GM21390 (cell line): ENCODE measurements at regions not wholly inside any gene's neighbourhood (a gene's known extent, or its start where the extent isn't known, plus 50 kb on each side); places are given as distances from the start of the nearest gene placed in this dataset.
A peak's percentile ranks its signal among the peaks of the same experiment; 100 is the strongest.

Source experiments
- ATAC-seq: cut with Tn5 transposase; IDR thresholded peaks from one replicate; pipeline ENCODE4 v1.9.1; 2021; ENCODE audit not compliant: unreplicated experiment

DNA sequence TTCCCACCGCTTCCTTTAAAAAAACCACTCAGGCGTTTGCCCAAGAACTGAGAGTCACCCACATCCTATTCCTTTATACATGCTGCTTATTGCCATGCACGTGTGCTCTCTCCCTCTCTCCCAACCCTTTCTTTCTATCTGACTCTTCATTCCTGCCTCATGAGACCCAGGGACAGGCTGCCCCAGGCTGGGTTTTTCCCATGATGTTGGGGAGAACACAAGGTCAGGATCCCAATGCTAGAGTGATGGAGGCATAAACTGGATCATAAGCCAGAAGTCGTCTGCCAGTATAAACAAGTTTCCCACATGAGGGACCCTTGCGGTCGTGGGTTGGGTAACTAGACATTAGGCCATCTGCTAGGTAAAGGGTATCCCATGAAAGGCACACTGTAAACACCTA is 64.9 kb downstream of the CD2 start:
- no peak for ATAC-seq

DNA sequence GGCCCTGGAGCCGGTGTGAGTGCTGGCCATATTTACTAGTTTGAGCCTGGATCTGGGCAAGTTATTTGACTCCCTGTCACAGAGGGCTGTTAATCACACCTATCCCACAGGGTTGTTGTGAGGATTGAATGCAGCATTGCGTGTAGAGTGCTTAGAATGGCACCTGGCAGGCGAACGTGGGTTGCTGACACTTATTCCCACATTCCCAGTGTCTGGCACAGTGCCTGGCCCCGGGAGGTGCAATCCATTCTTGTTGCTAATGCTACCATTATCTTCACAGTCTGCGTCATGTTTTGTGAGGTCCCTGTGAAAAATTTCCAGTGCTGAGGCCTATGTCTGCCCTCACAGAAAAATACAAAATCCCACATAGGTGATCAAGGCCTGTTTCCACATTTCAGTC is 66.1 kb downstream of the CD2 start:
- no peak for ATAC-seq

DNA sequence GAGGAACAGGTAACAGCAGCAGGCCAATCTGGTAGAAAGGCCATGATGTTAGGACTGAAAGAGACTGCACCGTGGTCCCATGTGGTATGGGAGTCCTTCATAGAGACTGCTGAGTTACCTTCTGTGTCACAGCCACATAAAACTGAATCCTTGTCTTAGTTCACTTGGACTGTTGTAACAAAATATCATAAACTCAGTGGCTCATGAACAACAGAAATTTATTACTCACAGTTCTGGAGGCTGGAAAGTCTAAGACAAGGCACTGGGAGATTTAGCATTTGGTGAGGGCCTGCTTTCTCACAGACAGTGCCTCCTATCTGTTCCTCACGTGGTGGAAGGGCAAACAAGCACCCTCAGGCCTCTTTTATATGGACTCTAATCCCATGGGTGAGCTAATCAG is 67.5 kb downstream of the CD2 start:
- no peak for ATAC-seq

DNA sequence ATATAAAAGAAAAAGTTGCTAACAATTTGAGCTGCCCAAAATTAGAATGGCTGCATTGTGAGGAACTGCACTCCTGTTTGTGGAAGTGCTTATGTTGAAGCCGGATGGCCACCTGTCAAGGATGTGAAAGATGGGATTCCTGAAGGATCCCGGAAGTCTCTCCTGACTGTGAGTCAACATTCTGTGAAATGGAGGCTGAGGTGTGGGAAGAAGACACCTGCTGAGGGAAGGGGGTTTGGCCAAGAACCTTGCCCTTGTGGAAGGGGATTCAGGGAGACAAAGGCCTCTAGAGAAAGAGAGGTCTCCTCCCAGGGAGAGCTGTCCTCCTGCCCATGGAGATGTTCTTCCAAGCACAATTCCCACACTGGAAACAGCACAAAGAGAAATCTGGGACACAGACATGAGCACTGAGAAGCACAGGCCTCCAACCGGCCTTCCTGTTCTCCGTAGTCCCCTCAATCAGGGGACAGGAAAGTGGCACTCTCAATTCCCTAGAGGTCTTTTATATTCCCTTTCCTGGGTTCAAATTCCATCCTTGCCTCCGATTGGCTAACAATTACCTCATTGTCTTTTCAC is 70.5 kb downstream of the CD2 start:
- ATAC-seq: no peak

DNA sequence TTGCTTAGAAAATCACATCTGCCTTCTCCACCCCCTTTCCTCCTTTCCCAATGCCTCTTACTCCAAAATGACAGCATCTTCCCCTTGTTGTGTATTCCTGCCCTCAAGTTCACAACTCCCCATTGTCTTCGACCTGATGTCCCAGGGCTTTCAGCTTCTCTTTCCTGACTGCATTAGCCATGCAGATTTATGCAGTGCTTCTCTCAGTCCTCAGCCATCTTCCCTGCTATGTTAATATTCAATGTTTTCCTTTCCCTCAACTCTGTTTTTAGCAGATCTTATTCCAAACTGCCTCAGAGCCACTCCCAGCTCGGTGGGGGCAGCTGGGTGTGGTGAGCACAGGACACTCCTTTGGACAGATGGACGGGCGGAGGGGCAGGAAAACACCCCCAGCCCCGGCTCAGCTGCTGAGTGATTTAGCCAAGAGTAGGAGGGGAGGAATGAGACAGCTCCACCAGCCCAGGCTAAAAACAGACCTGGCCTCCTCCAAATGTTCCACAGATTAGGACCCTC is 71.0 kb downstream of the CD2 start:
- no peak for ATAC-seq

DNA sequence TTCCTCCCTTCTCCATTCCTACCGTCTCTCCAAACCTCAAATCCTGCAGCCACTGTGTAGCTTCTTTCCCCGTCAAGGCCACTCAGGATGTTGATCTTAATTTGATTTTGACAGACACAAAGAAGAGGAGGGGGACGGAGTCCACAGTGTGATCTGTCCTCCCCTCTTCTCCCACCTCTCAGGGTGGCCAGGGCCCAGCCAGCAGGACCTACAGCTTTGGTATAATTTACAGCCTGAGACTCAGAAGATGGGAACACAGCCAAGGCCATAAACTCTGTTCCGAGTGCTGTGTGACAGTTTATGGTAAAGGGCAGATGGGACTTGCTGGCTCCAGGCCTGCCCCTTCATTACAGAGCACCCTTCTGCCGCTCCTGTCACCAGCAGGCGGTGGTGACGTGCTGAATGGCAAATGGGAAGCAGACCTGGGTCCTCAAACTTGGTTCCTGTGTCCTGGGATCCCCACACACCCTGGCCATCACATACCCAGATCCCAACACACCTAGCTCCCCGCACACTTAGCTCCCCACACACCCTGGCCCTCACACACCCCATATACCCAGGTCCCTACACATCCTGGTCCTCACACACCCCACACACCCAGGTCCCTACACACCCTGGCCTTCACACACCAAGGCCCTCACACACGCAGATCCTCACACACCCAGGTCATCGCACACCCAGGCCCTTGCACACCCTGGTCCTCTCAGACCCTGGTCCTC is 71.6 kb downstream of the CD2 start:
- no peak for ATAC-seq

DNA sequence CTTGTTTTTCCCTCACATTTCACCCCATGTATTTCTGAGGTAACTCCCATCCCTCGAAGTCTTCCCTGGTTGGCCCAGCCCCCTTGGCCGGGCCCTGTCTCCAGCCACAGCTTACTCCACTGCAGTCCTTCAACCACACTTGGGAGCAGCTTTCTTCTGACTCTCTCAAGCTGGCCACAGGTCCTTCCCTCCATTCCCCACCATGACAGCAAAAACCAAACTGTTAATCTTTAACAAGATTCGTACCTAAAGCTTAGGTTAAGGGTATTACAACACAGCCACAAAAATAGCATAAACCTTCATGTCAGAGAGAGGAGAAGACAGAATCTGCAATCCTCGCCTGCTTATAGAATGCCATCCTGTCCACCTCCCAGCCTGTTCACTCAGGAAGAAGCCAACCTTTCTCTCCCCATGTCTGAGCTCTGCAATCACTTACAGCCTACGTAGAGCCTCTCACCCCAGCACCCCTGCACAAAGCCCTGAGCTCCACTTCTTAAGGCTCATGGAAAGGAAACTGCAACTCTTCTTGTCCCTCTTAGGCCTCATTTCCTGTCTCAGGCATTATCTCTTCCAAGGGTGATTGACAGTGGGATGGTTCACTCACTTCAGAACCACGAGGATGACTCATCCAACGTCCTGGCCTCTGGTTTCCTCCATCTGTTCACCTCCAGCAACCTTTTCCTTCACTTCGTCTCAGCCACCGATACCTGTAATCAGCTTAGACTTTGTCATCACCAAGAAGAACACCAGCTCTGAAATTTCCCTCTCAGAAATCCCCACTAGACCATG is 72.8 kb downstream of the CD2 start:
- peak; percentile 85 for ATAC-seq

DNA sequence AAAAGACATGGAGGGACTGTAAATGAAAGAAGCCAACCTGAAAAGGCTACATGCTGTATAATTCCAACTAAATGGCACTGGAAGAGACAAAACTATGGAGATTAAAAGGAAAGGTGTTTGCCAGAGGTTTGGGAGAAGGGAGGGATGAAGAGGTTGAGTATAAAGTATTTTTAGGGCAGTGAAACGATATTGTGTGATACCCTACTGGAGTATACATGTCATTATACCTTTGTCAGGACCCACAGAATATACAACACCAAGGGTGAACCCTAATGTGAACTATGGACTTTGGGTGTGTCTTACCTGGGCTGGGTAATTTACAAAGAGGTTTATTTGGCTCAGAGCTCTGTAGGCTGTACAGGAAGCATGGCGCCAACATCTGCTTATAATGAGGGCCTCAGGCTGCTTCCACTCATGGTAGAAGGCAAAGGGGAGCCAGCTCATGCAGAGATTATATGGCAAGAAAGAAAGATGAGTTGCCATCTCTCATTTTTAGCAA is 73.4 kb downstream of the CD2 start:
- no peak for ATAC-seq

DNA sequence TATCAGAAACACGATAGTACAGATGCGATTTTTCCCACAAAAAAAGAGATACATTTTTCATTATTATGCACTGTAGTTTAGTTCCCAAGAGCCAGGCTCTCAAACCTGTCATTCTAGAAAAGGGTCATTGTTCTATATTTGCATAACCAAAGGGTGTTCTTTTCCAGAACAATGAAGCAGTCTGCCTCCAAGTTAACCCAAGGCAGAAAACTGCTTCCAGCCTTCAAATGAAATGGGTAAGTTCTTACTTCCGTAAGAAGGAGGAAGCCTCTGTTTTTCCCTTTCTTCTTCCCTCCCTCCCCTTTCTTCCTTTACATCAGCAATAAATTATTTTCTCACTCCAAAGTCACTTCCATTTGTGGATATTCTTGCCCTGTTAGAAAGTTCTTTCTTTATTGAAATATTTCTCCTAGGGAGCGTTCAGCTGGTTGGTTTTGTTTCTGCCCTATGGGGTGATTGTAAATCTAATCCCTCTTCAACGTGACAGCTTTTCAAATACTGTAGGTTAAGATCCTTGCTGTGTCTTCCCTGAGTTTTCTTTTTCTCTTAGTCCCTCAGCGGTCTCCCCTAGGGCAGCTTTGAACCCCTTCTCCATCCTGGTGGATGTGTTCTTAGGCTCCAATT is 77.3 kb upstream of the PTGFRN start:
- ATAC-seq: no peak

DNA sequence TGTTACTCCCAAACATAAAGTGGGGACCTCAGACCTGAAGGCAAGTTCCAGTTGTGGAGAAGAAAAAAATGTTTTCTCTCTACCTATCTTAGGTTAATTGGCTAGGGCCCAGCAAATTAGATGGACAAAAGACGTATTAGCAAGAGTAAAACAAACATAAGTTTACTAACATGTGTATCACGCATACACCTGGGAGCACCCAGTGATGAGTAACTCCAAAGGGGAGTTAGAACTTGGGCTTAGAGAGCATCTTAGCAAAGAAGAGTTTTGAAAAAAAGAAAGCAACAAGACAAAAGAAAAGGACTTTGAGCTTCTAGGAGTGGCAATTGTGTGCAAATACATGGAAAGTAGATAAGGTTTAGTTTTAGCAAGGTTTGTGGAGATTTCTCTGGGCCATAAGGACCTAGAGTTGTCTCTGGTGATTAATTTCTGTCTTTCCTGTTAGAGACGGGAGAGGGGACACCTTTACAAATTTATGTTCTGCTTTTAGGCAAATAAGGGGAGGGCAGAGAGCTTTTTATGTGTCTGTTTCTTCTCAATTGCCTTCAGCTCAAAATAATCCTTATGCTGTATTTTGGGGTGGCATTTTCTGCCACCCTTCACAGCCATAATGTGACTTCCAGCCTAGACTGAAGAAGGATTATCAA is 76.7 kb upstream of the PTGFRN start:
- ATAC-seq: no peak

DNA sequence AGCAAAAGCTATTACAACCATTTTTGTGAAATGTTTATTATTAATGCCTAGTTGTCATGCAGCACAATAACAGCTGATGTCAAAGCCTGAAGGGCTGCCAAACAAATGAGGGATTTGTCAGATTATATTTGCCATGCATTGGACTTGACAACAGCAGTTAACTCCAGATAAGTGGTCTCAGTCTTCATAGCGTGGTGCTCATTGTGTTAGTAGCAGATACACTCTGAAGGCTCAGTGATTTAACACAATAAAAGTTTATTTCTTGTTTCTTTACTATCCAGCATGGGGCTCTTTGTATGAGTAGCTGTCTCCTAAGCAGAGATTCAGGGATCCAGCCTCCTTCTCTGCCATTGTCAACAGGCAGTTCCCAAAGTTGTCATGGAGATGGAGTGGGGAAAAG is 76.0 kb upstream of the PTGFRN start:
- ATAC-seq: no peak

DNA sequence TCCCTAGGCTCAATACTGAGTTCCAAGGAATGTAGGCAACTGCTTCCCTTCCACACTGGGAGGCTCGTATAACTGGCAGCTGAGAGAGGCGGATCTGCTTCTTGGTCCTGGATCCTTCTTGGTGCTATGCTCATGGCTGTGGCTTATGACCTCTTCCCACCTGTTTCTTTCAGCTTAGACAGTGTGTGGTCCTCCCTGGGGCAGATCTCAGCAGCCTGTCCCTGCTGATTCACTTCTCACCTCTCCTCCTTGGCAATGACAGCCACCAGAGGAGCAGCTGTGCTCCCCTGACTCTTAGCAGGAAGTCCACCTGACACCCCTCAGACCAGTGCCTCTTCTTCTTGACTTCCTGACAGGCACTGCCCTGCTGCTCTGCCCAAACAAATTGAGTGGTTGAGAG is 75.1 kb upstream of the PTGFRN start:
- no peak for ATAC-seq

DNA sequence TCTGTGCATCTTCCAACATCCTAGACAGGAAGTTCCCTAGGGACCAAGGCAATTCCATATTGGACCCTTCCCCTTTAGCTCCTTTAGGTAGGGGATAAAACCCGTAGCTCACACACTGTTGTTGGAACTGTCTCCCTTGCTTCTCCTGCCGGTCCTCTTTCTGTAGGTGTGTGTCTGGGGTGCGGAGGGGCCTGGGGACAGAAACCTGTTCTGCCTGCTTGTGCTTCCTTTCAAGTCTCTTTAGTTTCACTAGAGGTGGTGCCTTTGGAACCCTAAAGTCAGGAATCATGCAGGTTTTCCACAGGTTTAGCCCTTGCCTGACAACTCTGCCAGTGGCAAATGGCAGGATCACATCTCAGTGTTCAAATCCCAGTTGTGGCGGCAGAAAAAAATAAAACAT is 74.6 kb upstream of the PTGFRN start:
- no peak for ATAC-seq

DNA sequence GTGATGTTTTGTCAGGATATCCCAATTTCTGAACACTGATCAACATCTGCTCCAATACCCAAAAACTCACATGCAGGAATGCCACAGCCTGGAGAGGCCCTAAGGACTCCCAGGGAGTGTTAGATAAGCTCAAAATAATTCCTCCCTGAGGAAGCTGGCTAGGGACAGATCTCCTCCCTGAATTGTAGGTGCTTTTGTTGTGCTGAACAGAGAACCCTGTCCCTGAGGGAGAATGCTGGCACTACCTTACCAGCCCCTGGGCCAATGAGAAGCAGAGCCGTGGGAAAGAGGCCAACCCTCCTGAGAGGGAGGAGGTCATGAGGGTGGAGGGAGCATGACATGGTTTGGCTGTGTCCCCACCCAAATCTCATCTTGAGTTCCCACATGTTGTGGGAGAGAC is 73.6 kb upstream of the PTGFRN start:
- no peak for ATAC-seq

DNA sequence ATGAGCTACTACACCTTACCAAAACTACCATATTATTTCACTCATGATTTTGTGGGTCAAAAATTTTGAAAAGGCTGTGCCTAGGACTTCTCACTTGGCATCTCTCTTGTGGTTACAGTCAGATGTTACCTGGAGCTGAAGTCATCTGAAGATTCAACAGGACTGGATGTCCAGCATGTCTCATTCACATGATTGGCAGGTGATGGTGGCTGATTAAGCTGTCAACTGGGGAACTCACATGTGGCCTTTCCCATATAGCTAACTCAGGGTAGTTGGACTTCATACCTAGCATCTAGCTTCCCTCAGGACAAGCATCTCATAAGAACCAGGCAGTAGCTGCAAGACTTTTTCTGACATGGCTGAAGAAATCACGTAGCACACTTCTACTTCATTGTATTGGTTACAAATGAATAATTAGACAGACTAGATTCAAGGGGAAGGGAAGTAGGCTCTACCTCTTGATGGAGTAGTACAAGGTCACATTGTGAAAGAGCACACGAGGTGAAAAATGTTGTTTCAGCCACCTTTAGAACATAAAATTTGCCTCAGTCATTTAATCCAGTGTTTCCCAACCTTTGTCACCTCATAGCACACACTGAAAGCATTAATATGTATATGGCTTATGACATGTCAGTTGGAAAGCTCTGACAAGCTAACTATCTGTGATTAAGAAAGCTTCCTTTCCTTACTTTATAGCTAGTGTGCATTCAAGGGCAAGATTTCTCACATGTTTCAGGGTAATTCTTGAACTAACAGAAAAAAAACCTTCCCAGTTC is 68.0 kb upstream of the PTGFRN start:
- no peak for ATAC-seq

DNA sequence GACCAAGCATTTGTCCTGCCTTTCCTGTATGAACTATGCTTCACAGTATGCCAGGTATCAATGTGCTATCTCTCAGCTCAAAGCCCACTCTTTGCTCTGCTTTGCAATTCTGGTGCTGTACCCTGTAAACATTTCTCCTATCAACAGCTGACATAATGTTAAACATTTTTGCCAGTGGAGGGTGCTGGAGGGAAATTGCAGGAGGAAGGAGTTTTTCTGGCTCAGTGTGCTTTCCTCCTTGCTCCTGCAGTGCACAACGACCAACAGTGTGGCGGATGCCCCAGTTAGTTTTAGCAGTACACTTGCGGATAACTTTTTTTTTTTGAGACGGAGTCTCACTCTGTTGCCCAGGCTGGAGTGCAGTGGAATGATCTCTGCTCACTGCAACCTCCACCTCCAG is 67.1 kb upstream of the PTGFRN start:
- ATAC-seq: no peak

DNA sequence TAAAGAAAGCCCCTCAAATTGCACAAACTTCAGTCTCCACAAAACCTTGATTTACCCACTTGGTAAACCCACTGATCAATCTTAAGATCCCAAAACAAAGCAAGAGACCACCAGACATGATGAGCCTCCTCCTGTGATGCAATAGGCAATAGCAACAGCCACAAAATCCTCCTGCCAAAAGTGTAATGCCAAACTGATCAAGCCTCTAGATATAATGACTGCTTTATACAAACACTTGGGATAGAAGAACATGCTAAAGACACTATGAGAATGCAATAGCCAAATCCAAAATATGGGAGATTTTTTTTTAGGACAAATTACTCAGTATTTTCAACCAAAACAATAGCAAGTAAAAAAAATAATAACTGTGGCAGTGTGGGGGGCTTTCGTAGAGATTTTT is 64.9 kb upstream of the PTGFRN start:
- ATAC-seq: no peak

DNA sequence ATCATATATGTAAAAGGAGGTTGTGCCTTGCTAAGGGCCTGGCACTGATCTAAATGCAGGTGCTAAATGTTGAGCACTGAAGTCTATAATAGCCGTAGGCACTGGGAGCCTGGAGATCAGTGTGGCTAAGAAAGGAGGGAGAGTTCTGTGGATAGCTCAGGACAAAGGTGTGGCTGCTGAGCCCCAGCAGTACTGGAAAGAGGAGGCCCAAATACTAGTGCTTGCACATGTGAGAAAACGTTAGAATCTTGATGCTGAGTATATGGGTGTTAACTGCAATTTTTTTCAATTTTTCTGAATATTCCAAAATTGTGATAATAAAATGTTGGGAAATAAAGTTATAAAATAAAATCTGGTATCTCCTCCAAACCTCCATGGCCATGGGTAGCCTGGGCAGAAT is 62.5 kb upstream of the PTGFRN start:
- no peak for ATAC-seq

DNA sequence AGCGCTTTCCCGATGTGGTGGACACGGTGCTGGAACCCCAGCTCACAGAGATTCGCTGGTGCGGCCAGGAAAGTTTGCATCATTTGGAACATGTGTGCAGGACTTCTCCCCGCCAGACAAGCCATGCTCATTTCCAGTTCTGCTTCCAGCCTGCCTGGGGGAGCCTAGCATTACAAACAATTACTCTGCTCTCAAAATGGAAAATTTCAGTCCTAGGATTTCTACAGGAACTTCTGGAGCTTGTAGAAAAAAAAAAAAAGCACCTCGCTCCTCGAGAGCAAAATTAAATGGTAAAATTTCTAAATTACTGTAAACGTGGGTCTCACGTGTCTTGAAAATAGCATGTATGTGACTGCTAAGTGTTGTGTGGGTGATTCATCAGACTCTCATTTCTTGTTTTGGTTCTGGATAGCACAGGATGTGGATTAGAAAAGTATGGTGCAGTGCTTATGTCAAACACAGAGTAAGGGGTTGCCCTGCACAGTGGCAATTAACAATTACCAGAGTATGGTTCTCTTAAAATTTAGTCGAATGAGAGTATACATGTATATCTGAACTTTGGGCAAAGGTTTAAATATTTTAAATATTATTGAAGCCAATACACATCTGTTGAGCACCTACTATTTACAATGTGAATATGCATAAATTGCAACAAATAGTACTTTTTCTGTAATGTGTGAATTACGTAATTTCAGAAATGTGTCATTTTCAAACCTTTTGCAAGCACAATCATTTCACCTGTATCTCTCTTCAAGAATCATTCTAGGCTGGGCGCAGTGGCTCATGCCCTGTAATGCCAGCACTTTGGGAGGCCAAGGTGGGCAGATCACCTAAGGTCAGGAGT is 61.8 kb upstream of the PTGFRN start:
- ATAC-seq: no peak
